HG03095 (cell line): ENCODE measurements at regions not wholly inside any gene's neighbourhood (a gene's known extent, or its start where the extent isn't known, plus 50 kb on each side); places are given as distances from the start of the nearest gene placed in this dataset.
A peak's percentile ranks its signal among the peaks of the same experiment; 100 is the strongest.

Experiments used
- ATAC-seq: cut with Tn5 transposase; IDR thresholded peaks from one replicate; pipeline ENCODE4 v1.9.1; 2021; ENCODE audit warnings: moderate library complexity; ENCODE audit not compliant: unreplicated experiment

GRCh38 chr4:81523672-81524327 lies 52.1 kb upstream of the RASGEF1B start:
- ATAC-seq = peak; percentile 84

- ATAC-seq = no peak
These were observed 51.0 kb upstream of the RASGEF1B start for GRCh38 chr4:81522711-81523110.

DNA sequence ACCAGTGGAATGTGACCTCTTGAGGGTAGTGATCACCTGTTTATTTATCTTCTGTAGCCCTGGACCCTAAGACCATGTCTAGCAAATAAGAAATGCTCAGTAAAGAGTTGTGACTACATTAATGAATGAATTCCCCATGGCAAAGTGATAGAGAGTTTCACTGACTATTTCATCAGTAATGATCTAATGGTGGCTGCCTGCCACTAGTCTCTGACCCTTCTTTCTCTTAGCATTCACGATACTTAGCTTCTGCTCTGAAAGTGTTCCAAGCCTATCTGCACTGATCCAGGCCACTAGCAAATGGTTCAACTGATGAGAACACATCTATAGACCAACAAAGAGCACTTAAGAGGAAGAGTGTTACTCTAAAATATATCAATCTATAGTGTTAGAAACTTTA lies 50.0 kb upstream of the RASGEF1B start:
- ATAC-seq = no peak
